PC-9 (cell line): ENCODE measurements at regions not wholly inside any gene's neighbourhood (a gene's known extent, or its start where the extent isn't known, plus 50 kb on each side); places are given as distances from the start of the nearest gene placed in this dataset.
"Not testable (repeated sequence)": the region's sequence is repeated elsewhere in the genome, so short reads cannot be mapped to it uniquely, and the experiment has no call there.

ENCODE experiments used
- BruUV-seq: library from RNA; stranded (reverse); fragments of 400-500 nt; replicated peaks from 2 replicates; lab custom pipeline; 2021; lab: Mats Ljungman, UMichigan
- CTCF ChIA-PET: fragments of 300-600 bp; sonication (Branson Sonifier 250); formaldehyde crosslinking; loops from one replicate; lab custom pipeline; 2022; ENCODE audit warnings: antibody characterized with exemption; lab: Charles Lee
- POLR2A ChIA-PET: fragments of 300-600 bp; sonication (Branson Sonifier 250); formaldehyde crosslinking; loops from one replicate; lab custom pipeline; 2022; ENCODE audit warnings: antibody characterized with exemption; ENCODE audit not compliant: unreplicated experiment; lab: Charles Lee
- DNase-seq, 2 experiments: peaks; one replicate each; pipeline versions ENCODE4 v3.0.0 to v3.0.0-alpha.2; 2015 to 2022; ENCODE audit warnings: mixed read lengths in 1 of 2
- H2AFZ ChIP-seq: fragments of 200-600 bp; sonication (generic); 2 replicates; pipeline ENCODE4 v1.8.1; 2017; ENCODE audit warnings: antibody characterized with exemption
- H3F3A ChIP-seq: fragments of 200-600 bp; sonication (generic); 2 replicates; pipeline ENCODE4 v1.8.1; 2017; ENCODE audit warnings: antibody characterized with exemption, mild to moderate bottlenecking, low read depth; ENCODE audit not compliant: insufficient read depth
- H3K27ac ChIP-seq: fragments of 200-600 bp; sonication (generic); 2 replicates; pipeline ENCODE4 v1.6.1; 2016; ENCODE audit warnings: mixed run types
- H3K27me3 ChIP-seq: fragments of 200-600 bp; sonication (generic); 2 replicates; pipeline ENCODE4 v1.6.1; 2016; ENCODE audit warnings: low read depth, mixed run types; ENCODE audit not compliant: insufficient read depth
- H3K36me3 ChIP-seq: fragments of 200-600 bp; sonication (generic); 2 replicates; pipeline ENCODE4 v1.6.1; 2016; ENCODE audit warnings: low read depth, mixed run types
- H3K4me1 ChIP-seq: fragments of 200-600 bp; sonication (generic); replicated peaks from 2 replicates; pipeline ENCODE4 v1.6.1; 2016; ENCODE audit warnings: mixed run types; ENCODE audit not compliant: insufficient read depth
- H3K4me2 ChIP-seq: fragments of 200-600 bp; sonication (generic); 2 replicates; pipeline ENCODE4 v1.6.1; 2017; ENCODE audit warnings: mixed run types
- H3K4me3 ChIP-seq: fragments of 200-600 bp; sonication (generic); 2 replicates; pipeline ENCODE4 v1.6.1; 2016; ENCODE audit warnings: mixed run types
- H3K79me2 ChIP-seq: fragments of 200-600 bp; sonication (generic); 2 replicates; pipeline ENCODE4 v1.6.1; 2017; ENCODE audit warnings: low read depth, mixed run types
- H3K9me2 ChIP-seq: fragments of 200-600 bp; sonication (generic); 2 replicates; pipeline ENCODE4 v1.8.1; 2017; ENCODE audit warnings: mild to moderate bottlenecking; ENCODE audit not compliant: insufficient read depth
- H3K9me3 ChIP-seq: fragments of 200-600 bp; sonication (generic); 2 replicates; pipeline ENCODE4 v1.8.1; 2016; ENCODE audit warnings: low read depth; ENCODE audit not compliant: insufficient read depth
- H4K20me1 ChIP-seq: fragments of 200-600 bp; sonication (generic); 2 replicates; pipeline ENCODE4 v1.8.1; 2017; ENCODE audit not compliant: insufficient read depth
- EZH2 ChIP-seq: fragments of 200-600 bp; sonication (generic); IDR thresholded peaks from 2 replicates; pipeline ENCODE4 v1.8.0; 2017; ENCODE audit warnings: antibody characterized with exemption, low read depth
- intact Hi-C: fragments of 100-400 bp; cut with micrococcal nuclease; formaldehyde crosslinking; loops from one replicate; pipeline ENCODE4 v1.10.0; 2022; ENCODE audit not compliant: unreplicated experiment
- TF ChIP-seq, protein P1 (sequence below): fragments of 200-600 bp; sonication (generic); conservative IDR thresholded peaks from 2 replicates; pipeline ENCODE4 v1.6.1; 2017; ENCODE audit warnings: mixed run types, antibody characterized with exemption, mild to moderate bottlenecking, moderate library complexity

DNA sequence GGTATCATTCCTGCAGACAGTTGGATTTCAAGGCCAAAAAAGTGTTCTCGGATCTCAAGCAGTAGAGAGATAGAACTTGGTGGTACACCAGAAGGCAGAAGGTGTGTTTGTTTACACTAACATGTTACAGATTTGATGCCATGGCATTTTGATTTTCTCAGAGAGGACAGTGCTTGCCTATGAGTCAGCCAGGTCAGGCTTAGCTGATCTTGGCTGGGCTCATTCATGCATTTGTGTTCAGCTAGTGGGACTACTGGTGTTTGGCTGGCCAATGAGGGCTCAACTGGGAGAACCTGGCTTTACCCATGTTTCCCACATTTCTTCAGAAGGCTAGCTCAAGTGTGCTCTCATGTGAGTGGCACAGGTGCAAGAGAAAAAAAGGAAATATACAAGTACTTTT is 162.0 kb downstream of the C1D start:
- no TSS peak for BruUV-seq
- Histone ChIP-seq H2AFZ (no peak overlapping the region), H3F3A (no peaks in the 10 kb centered on the region), H3K4me2 (no peak overlapping the region), H4K20me1 (no peaks in the 10 kb centered on the region), H3K9me3 (no peaks in the 10 kb centered on the region; the same call in 1 of the 2 replicates), H3K9me2 (no peaks in the 10 kb centered on the region), H3K27ac (no peak overlapping the region), H3K4me3 (no peak overlapping the region), H3K4me1 (no peaks in the 10 kb centered on the region), H3K27me3 (no peaks in the 10 kb centered on the region), H3K79me2 (no peaks in the 10 kb centered on the region), H3K36me3 (no peaks in the 10 kb centered on the region)
- no peak for DNase-seq
- POLR2A ChIA-PET: no interaction called here
- TF ChIP-seq, protein P1, sequence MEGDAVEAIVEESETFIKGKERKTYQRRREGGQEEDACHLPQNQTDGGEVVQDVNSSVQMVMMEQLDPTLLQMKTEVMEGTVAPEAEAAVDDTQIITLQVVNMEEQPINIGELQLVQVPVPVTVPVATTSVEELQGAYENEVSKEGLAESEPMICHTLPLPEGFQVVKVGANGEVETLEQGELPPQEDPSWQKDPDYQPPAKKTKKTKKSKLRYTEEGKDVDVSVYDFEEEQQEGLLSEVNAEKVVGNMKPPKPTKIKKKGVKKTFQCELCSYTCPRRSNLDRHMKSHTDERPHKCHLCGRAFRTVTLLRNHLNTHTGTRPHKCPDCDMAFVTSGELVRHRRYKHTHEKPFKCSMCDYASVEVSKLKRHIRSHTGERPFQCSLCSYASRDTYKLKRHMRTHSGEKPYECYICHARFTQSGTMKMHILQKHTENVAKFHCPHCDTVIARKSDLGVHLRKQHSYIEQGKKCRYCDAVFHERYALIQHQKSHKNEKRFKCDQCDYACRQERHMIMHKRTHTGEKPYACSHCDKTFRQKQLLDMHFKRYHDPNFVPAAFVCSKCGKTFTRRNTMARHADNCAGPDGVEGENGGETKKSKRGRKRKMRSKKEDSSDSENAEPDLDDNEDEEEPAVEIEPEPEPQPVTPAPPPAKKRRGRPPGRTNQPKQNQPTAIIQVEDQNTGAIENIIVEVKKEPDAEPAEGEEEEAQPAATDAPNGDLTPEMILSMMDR: no peak
- no peak for TF ChIP-seq EZH2
- CTCF ChIA-PET: no interaction called here
- intact Hi-C loops: no loop called here

- Histone ChIP-seq H3K9me3 (no peaks in the 10 kb centered on the region; the same call in 1 of the 2 replicates), H3K27ac (no peak overlapping the region), H3K9me2 (no peaks in the 10 kb centered on the region), H3K79me2 (no peaks in the 10 kb centered on the region), H3K27me3 (no peaks in the 10 kb centered on the region), H3K4me2 (no peak overlapping the region), H3K4me1 (no peaks in the 10 kb centered on the region), H3K4me3 (no peak overlapping the region), H3K36me3 (no peaks in the 10 kb centered on the region), H2AFZ (no peak overlapping the region), H3F3A (no peaks in the 10 kb centered on the region), H4K20me1 (no peaks in the 10 kb centered on the region)
- ChIA-PET POLR2A (no interaction called here), CTCF (no interaction called here)
- no TSS peak for BruUV-seq
- TF ChIP-seq EZH2: no peak
- TF ChIP-seq, protein P1: no peak
- DNase-seq: no peak
- intact Hi-C loops: no loop called here
Observed at GRCh38 chr2:67904566-67904965, 158.2 kb downstream of the C1D start.

DNA sequence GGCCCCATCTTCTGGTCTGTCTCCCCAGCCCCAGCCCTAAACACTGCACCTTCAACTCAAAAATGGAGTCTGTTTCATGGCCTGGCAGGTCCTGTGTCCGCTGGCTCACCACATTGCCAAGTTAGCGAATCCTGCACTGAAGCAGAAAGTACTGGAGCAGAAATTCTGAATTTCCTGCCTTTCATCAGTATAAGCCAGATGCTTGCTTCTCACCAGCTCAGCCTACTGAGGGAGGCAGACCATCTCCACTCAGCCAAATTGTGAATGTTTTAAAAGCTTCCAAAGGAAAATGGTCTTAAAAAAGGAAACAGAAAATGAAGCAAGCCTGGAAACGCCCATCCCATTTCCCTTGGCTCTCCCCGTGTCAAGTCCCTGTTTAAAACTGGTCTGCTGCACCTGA is 157.8 kb downstream of the C1D start:
- no peak for DNase-seq
- no peak overlapping the region for H3K27ac ChIP-seq
- no peak overlapping the region for H2AFZ ChIP-seq
- CTCF ChIA-PET: no interaction called here
- no peaks in the 10 kb centered on the region for H3K36me3 ChIP-seq
- no peak overlapping the region for H3K4me2 ChIP-seq
- no peaks in the 10 kb centered on the region for H3K9me2 ChIP-seq
- H3F3A ChIP-seq: no peaks in the 10 kb centered on the region
- TF ChIP-seq, protein P1: no peak
- TF ChIP-seq EZH2: no peak
- H3K9me3 ChIP-seq: no peaks in the 10 kb centered on the region; the same call in 1 of the 2 replicates
- H3K79me2 ChIP-seq: no peaks in the 10 kb centered on the region
- no peaks in the 10 kb centered on the region for H3K4me1 ChIP-seq
- no peaks in the 10 kb centered on the region for H4K20me1 ChIP-seq
- no peaks in the 10 kb centered on the region for H3K27me3 ChIP-seq
- intact Hi-C loops: no loop called here
- no peak overlapping the region for H3K4me3 ChIP-seq
- BruUV-seq: no TSS peak
- POLR2A ChIA-PET: no interaction called here

DNA sequence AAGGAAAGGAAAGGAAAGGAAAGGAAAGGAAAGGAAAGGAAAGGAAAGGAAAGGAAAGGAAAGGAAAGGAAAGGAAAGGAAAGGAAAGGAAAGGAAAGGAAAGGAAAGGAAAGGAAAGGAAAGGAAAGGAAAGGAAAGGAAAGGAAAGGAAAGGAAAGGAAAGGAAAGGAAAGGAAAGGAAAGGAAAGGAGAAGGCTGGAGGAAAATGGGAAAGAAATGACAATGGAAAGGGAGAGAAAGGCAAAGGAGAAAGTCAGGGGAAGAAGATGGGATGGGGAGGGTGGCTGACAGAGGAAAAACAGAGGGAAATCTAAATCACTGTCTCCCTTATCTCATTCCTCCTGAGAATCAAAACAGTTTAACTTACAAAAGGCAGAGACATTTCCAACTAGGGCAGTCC is 156.3 kb downstream of the C1D start:
- H2AFZ ChIP-seq, BruUV-seq, CTCF ChIA-PET, H3K9me3 ChIP-seq, H3K79me2 ChIP-seq, H3F3A ChIP-seq, H3K4me3 ChIP-seq, intact Hi-C loops, DNase-seq, POLR2A ChIA-PET, H3K4me2 ChIP-seq, H3K4me1 ChIP-seq, H3K27ac ChIP-seq, H3K36me3 ChIP-seq, H3K9me2 ChIP-seq, H4K20me1 ChIP-seq, H3K27me3 ChIP-seq: not testable (repeated sequence)
